CD14-positive monocyte (primary cell): ENCODE measurements at regions not wholly inside any gene's neighbourhood (a gene's known extent, or its start where the extent isn't known, plus 50 kb on each side); places are given as distances from the start of the nearest gene placed in this dataset.

Experiments
- DNase-seq, 3 donors: peaks; one replicate each; pipeline ENCODE4 v3.0.0-alpha.2; 2011 to 2022
- H2AFZ ChIP-seq: 2 replicates; pipeline ENCODE4 v1.6.0; 2012; ENCODE audit warnings: mild to moderate bottlenecking, low read depth, low read length, inconsistent platforms; ENCODE audit not compliant: insufficient read depth, poor library complexity, severe bottlenecking
- H3K27ac ChIP-seq, 2 donors: 1 replicate in 1 of 2; 2 replicates in 1 of 2; pipeline ENCODE4 v1.5.1; 2012 to 2013; ENCODE audit warnings: low read length in 2 of 2, control low read depth in 1 of 2, inconsistent platforms in 1 of 2, low read depth in 1 of 2, mild to moderate bottlenecking in 1 of 2
- H3K27me3 ChIP-seq, 2 donors: one replicate each; pipeline versions ENCODE4 v1.6.0 to v1.6.1; 2011 to 2013; ENCODE audit warnings: low read length in 2 of 2; ENCODE audit not compliant: control insufficient read depth in 2 of 2, insufficient read depth in 2 of 2
- H3K36me3 ChIP-seq, 2 donors: replicated peaks in 1 of 2; 1 replicate in 1 of 2; 2 replicates in 1 of 2; pipeline versions ENCODE4 v1.5.1 to v1.6.1; 2012 to 2013; ENCODE audit warnings: low read length in 2 of 2, control low read depth in 1 of 2, inconsistent platforms in 1 of 2, mild to moderate bottlenecking in 1 of 2; ENCODE audit not compliant: insufficient read depth in 2 of 2, control insufficient read depth in 1 of 2
- H3K4me1 ChIP-seq, 2 donors: 1 replicate in 1 of 2; 2 replicates in 1 of 2; pipeline versions ENCODE4 v1.5.1 to v1.6.1; 2012 to 2013; ENCODE audit warnings: low read length in 2 of 2, control low read depth in 1 of 2, inconsistent platforms in 1 of 2, mild to moderate bottlenecking in 1 of 2, moderate library complexity in 1 of 2; ENCODE audit not compliant: insufficient read depth in 2 of 2, control insufficient read depth in 1 of 2
- H3K4me2 ChIP-seq: replicated peaks from 2 replicates; pipeline ENCODE3; 2012; ENCODE audit warnings: low read length, moderate library complexity, mild to moderate bottlenecking; ENCODE audit not compliant: poor library complexity, severe bottlenecking; ENCODE audit errors: extremely low read depth
- H3K4me3 ChIP-seq, 3 experiments: fragments of 200-600 bp in 1 of 3; sonication (generic) in 1 of 3; replicated peaks in 1 of 3; 1 replicate in 2 of 3; 2 replicates in 1 of 3; pipeline ENCODE4 v1.5.1; 2011 to 2013; ENCODE audit warnings: low read length in 3 of 3, mild to moderate bottlenecking in 3 of 3, control low read depth in 2 of 3, low read depth in 2 of 3, inconsistent platforms in 1 of 3, moderate library complexity in 1 of 3
- H3K79me2 ChIP-seq: 2 replicates; pipeline ENCODE4 v1.6.0; 2012; ENCODE audit warnings: mild to moderate bottlenecking, control low read depth, inconsistent platforms, low read length, moderate library complexity; ENCODE audit not compliant: insufficient read depth
- H3K9ac ChIP-seq: 2 replicates; pipeline ENCODE4 v1.6.0; 2017; ENCODE audit warnings: low read length, mild to moderate bottlenecking; ENCODE audit not compliant: insufficient read depth, poor library complexity, severe bottlenecking
- H3K9me3 ChIP-seq, 2 donors: replicated peaks in 1 of 2; 1 replicate in 1 of 2; 2 replicates in 1 of 2; pipeline versions ENCODE4 v1.5.1 to v1.6.1; 2012 to 2013; ENCODE audit warnings: low read length in 2 of 2, control low read depth in 1 of 2; ENCODE audit not compliant: control insufficient read depth in 1 of 2, insufficient read depth in 1 of 2
- H4K20me1 ChIP-seq: 2 replicates; pipeline ENCODE4 v1.6.0; 2012; ENCODE audit warnings: mild to moderate bottlenecking, low read length, control low read depth, moderate library complexity; ENCODE audit not compliant: insufficient read depth
- H3K27ac Mint-ChIP-seq, 7 donors: one replicate each; pipeline ENCODE4 v1.8.0; 2020; ENCODE audit warnings: mild to moderate bottlenecking in 7 of 7, mixed read lengths in 7 of 7, moderate library complexity in 6 of 7, inconsistent platforms in 2 of 7
- H3K27me3 Mint-ChIP-seq, 3 donors: one replicate each; pipeline ENCODE4 v1.8.0; 2021 to 2022; ENCODE audit warnings: low read depth in 3 of 3, mild to moderate bottlenecking in 3 of 3, mixed read lengths in 3 of 3, moderate library complexity in 3 of 3, inconsistent platforms in 1 of 3
- H3K36me3 Mint-ChIP-seq, 2 donors: one replicate each; pipeline ENCODE4 v1.8.0; 2020; ENCODE audit warnings: mixed read lengths in 2 of 2, inconsistent platforms in 1 of 2, mild to moderate bottlenecking in 1 of 2
- H3K4me1 Mint-ChIP-seq: one replicate; pipeline ENCODE4 v1.8.0; 2020; ENCODE audit warnings: mild to moderate bottlenecking, mixed read lengths
- H3K4me3 Mint-ChIP-seq, 2 donors: one replicate each; pipeline ENCODE4 v1.8.0; 2020; ENCODE audit warnings: mild to moderate bottlenecking in 2 of 2, mixed read lengths in 2 of 2, moderate library complexity in 1 of 2
- H3K9me3 Mint-ChIP-seq, 7 donors: one replicate each; pipeline ENCODE4 v1.8.0; 2020 to 2022; ENCODE audit warnings: mixed read lengths in 7 of 7, mild to moderate bottlenecking in 6 of 7, moderate library complexity in 6 of 7, inconsistent platforms in 2 of 7
- CTCF ChIP-seq: fragments of 200-600 bp; IDR thresholded peaks from one replicate; pipeline ENCODE4 v1.8.0; 2022; ENCODE audit warnings: antibody characterized with exemption, mild to moderate bottlenecking
- WGBS: methylation state at CpG from one replicate; pipeline ENCODE4 v1.1.5; 2013; ENCODE audit warnings: missing lambda C conversion rate; ENCODE audit not compliant: insufficient coverage; 5-methylcytosine and 5-hydroxymethylcytosine counted together
- intact Hi-C, 2 donors: fragments of 100-400 bp; cut with micrococcal nuclease; formaldehyde crosslinking; loops; one replicate each; pipeline versions ENCODE4 v1.15.0 to v1.15.1; 2023

GRCh38 chr4:140236654-140237169 lies 82.7 kb upstream of the MAML3 start:
- TF ChIP-seq CTCF: no peak
- Histone ChIP-seq H3K27me3 (no peaks in the 10 kb centered on the region), H3K4me1 (peaks cover 26 to 32% of the 10 kb centered on the region in 2 donors), H3K4me2 (peak overlapping the region; percentile 73), H3K9ac (no peak overlapping the region), H3K36me3 (no peaks in the 10 kb centered on the region), H3K4me3 (peak overlapping the region in 1 of 3 experiments; percentile 62), H3K79me2 (no peaks in the 10 kb centered on the region), H3K27ac (no peak overlapping the region), H2AFZ (peak overlapping the region; percentile 75), H3K9me3 (no peaks in the 10 kb centered on the region), H4K20me1 (no peaks in the 10 kb centered on the region)
- WGBS: 42% methylated on average over 2 of the region's 9 CpGs
- Mint-ChIP-seq H3K4me1 (peaks cover 46% of the 10 kb centered on the region), H3K27me3 (peaks cover 0 to 3% (median 0%) of the 10 kb centered on the region in 3 donors), H3K4me3 (peak overlapping the region in 1 of 2 donors; percentile 48), H3K9me3 (no peaks in the 10 kb centered on the region), H3K36me3 (no peaks in the 10 kb centered on the region), H3K27ac (peak overlapping the region in 4 of 7 donors; percentile 9 to 41 (median 36))
- DNase-seq: no peak
- intact Hi-C loops: no loop called here

DNA sequence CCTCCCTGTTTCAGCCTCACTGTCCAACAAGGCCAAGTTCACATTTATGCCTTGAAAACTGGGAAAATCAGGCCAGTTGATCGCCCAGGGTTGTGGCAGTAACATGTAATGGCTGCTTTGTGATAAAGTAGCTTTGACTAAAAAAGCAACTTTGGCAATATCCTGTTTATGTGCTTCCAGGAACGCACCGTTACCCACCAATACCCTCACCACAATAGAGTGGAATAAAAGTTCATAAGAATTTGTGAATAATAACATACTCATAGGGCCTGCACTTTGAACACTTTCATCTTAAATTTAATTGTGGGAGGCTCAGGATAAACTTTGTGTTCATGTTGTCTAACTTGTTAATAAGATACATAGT lies 80.7 kb upstream of the MAML3 start:
- H3K4me1 ChIP-seq: peaks cover 26 to 32% of the 10 kb centered on the region in 2 donors
- H2AFZ ChIP-seq: peak overlapping the region; percentile 38
- no peaks in the 10 kb centered on the region for H4K20me1 ChIP-seq
- Mint-ChIP-seq H3K36me3 (no peaks in the 10 kb centered on the region), H3K27ac (no peak overlapping the region), H3K27me3 (peaks cover 0 to 4% (median 1%) of the 10 kb centered on the region in 3 donors), H3K4me3 (no peak overlapping the region), H3K9me3 (peaks cover 0 to 4% (median under 1%) of the 10 kb centered on the region in 7 donors), H3K4me1 (peaks cover 42% of the 10 kb centered on the region)
- no peaks in the 10 kb centered on the region for H3K9me3 ChIP-seq
- no peaks in the 10 kb centered on the region for H3K36me3 ChIP-seq
- no peak overlapping the region for H3K9ac ChIP-seq
- H3K27me3 ChIP-seq: no peaks in the 10 kb centered on the region
- no peak overlapping the region for H3K4me2 ChIP-seq
- no CpG with 5 or more reads among the region's 3 CpGs for WGBS
- TF ChIP-seq CTCF: no peak
- H3K27ac ChIP-seq: no peak overlapping the region
- DNase-seq: no peak
- H3K4me3 ChIP-seq: no peak overlapping the region
- no peaks in the 10 kb centered on the region for H3K79me2 ChIP-seq
- intact Hi-C loops: no loop called here
